Right atrium auricular region (tissue), 2 donors: ENCODE measurements at regions not wholly inside any gene's neighbourhood (a gene's known extent, or its start where the extent isn't known, plus 50 kb on each side); places are given as distances from the start of the nearest gene placed in this dataset.

Experiments
- DNase-seq: peaks from one replicate; pipeline ENCODE4 v3.0.0-alpha.2; 2019; ENCODE audit warnings: low spot score
- H3K27ac ChIP-seq, 2 donors: fragments of 200-600 bp; sonication (generic); 1 replicate in 1 of 2; 2 replicates in 1 of 2; pipeline ENCODE4 v1.5.1; 2016 to 2019
- H3K27me3 ChIP-seq, 2 donors: fragments of 200-600 bp; sonication (generic); one replicate each; pipeline versions ENCODE4 v1.5.1 to v1.6.0; 2017 to 2019
- H3K36me3 ChIP-seq: fragments of 200-600 bp; sonication (generic); one replicate; pipeline ENCODE4 v1.5.1; 2016
- H3K4me1 ChIP-seq, 2 donors: fragments of 200-600 bp; sonication (generic); one replicate each; pipeline versions ENCODE4 v1.5.1 to v1.6.0; 2017 to 2019
- H3K4me3 ChIP-seq, 2 donors: fragments of 200-600 bp; sonication (generic); 1 replicate in 1 of 2; 2 replicates in 1 of 2; pipeline ENCODE4 v1.5.1; 2017 to 2019; ENCODE audit warnings: mild to moderate bottlenecking in 1 of 2, moderate library complexity in 1 of 2
- H3K9me3 ChIP-seq, 2 donors: fragments of 200-600 bp; sonication (generic); one replicate each; pipeline ENCODE4 v1.5.1; 2019
- CTCF ChIP-seq, 2 donors: fragments of 200-600 bp; sonication (generic); IDR thresholded peaks; one replicate each; pipeline ENCODE4 v1.5.1; 2019; ENCODE audit warnings: antibody characterized with exemption in 2 of 2

GRCh38 chr18:24818441-24818840 lies 358.0 kb downstream of the HRH4 start:
- H3K4me1 ChIP-seq, result no peaks in the 10 kb centered on the region
- no peaks in the 10 kb centered on the region for H3K36me3 ChIP-seq
- no peak for DNase-seq
- no peak overlapping the region for H3K27ac ChIP-seq
- no peaks in the 10 kb centered on the region for H3K27me3 ChIP-seq
- no peak overlapping the region for H3K4me3 ChIP-seq
- no peaks in the 10 kb centered on the region for H3K9me3 ChIP-seq
- TF ChIP-seq CTCF (IDR thresholded peaks at IDR 0.05), result no peak

DNA sequence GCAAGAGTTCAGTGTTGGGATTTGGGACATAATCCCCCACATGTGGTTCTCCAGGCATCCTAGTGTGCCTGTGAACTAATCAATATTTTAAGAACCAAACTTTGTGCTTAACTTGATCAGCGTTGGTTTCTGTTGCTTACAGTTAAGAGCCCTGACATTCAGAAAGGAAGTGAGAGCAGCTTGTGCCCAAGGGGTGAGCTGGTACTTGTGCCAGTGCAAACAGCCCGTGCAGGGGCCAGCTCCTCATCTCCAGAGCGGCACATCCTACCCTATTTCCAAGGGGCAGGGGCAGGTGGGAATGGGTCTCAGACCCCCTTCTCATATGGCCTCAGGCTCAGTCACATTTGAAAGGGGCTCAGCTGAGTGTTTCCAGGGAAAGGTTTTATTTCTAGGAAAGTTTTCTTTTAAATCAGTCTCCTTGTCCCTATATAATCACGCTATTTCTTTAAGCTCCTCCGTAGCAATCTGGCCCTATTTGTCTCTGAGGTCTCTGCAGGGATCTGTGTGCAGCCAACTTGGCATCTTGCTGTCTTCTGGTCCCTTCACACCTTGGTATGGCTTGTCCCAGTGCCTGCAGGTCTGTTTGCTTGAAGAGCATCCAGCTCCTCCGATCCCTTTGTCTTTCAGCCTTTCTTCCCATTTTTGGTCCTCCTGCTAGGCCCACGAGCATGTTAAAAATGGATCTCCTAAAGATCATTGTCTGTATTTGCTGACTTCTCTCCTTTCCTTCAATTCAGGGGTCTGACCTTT lies 358.9 kb downstream of the HRH4 start:
- no peak for DNase-seq
- TF ChIP-seq CTCF (IDR thresholded peaks at IDR 0.05), result no peak
- Histone ChIP-seq H3K9me3 (no peaks in the 10 kb centered on the region), H3K27ac (no peak overlapping the region), H3K4me1 (no peaks in the 10 kb centered on the region), H3K27me3 (no peaks in the 10 kb centered on the region), H3K36me3 (no peaks in the 10 kb centered on the region), H3K4me3 (no peak overlapping the region)

DNA sequence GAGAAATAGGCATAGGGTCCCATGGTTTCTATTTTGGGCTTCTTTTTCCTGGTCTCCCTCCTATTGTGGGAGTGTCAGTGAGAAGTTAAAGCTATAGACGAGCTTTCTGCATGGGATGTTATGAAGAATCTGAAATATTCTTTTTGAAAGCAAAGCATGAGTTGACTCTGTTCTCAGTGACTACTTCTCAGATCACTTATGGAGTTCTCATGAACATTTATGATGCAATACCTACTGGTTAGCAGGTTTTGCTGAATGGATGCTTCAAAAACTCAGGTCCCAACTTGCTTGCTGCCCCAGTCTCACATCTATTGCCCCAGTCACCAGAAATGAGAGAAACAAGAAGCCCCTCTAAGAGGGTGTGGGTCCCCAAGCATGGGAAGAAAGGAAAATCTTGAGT lies 365.0 kb downstream of the HRH4 start:
- H3K36me3 ChIP-seq, result no peaks in the 10 kb centered on the region
- H3K27me3 ChIP-seq, result no peaks in the 10 kb centered on the region
- H3K9me3 ChIP-seq, result no peaks in the 10 kb centered on the region
- no peaks in the 10 kb centered on the region for H3K4me1 ChIP-seq
- H3K27ac ChIP-seq, result no peak overlapping the region
- no peak overlapping the region for H3K4me3 ChIP-seq
- no peak for DNase-seq
- no peak for TF ChIP-seq CTCF (IDR thresholded peaks at IDR 0.05)

DNA sequence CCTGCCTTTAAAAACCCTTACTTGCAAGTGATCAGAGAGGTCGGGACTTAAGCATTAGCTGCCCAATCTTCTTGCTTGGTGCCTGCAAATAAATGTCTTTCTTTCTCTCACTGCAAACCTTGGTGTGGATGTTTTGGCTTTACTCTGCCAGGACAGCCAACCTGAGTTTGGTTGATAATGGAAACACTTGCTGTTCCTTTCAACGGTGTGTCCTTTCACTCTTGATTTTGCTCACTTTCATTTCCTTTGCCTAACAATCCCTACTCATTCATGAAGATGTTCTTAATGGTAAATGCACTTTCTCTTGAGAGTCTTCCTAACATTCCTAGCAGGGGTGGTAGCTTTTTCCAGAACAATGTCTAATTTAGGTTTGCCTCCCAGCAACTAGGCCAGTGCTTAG lies 366.2 kb downstream of the HRH4 start:
- DNase-seq, result no peak
- no peak for TF ChIP-seq CTCF (IDR thresholded peaks at IDR 0.05)
- H3K9me3 ChIP-seq, result no peaks in the 10 kb centered on the region
- no peaks in the 10 kb centered on the region for H3K27me3 ChIP-seq
- H3K27ac ChIP-seq, result no peak overlapping the region
- H3K4me1 ChIP-seq, result no peaks in the 10 kb centered on the region
- H3K36me3 ChIP-seq, result no peaks in the 10 kb centered on the region
- no peak overlapping the region for H3K4me3 ChIP-seq

DNA sequence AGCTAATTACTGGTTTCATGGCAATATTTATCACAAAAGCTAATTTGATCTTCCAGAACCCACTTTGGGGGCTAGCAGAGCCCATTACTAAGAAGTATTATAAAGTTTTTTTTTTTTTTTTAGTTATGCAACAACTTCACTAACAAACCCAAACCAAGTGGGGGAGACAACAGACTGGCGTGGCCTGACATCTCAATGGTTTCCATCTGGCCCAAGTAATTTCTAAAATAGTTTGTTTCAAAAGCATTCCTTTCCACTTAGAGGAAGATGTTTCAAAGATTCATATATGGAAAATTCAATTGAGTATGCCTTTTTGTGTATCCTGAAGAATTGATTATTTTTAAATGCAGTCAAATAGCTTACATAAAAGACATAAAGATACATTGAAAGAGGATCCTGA lies 367.1 kb downstream of the HRH4 start:
- Histone ChIP-seq H3K27me3 (no peaks in the 10 kb centered on the region), H3K4me3 (no peak overlapping the region), H3K36me3 (no peaks in the 10 kb centered on the region), H3K27ac (no peak overlapping the region), H3K4me1 (no peaks in the 10 kb centered on the region), H3K9me3 (no peaks in the 10 kb centered on the region)
- no peak for DNase-seq
- TF ChIP-seq CTCF (IDR thresholded peaks at IDR 0.05), result no peak

GRCh38 chr18:24831081-24831480 lies 370.6 kb downstream of the HRH4 start:
- no peak overlapping the region for H3K27ac ChIP-seq
- no peaks in the 10 kb centered on the region for H3K9me3 ChIP-seq
- H3K27me3 ChIP-seq, result no peaks in the 10 kb centered on the region
- H3K4me1 ChIP-seq, result no peaks in the 10 kb centered on the region
- H3K36me3 ChIP-seq, result no peaks in the 10 kb centered on the region
- H3K4me3 ChIP-seq, result no peak overlapping the region
- no peak for DNase-seq
- no peak for TF ChIP-seq CTCF (IDR thresholded peaks at IDR 0.05)
